ENCODE measurements at regions not wholly inside any gene's neighbourhood (a gene's known extent, or its start where the extent isn't known, plus 50 kb on each side); places are given as distances from the start of the nearest gene placed in this dataset.

GRCh38 chr11:127649071-127649470 is 648.5 kb upstream of the KIRREL3 start:
- no peak overlapping the region for H3K27ac ChIP-seq
- H3K36me3 ChIP-seq = no peaks in the 10 kb centered on the region
- no peaks in the 10 kb centered on the region for H3K9me3 ChIP-seq (replicated peaks)
- no peak overlapping the region for H3K4me3 ChIP-seq
- H3K27me3 ChIP-seq = no peaks in the 10 kb centered on the region
- no peak for DNase-seq
- H3K4me1 ChIP-seq = no peaks in the 10 kb centered on the region

GRCh38 chr11:127648583-127648982 is 648.0 kb upstream of the KIRREL3 start:
- no peaks in the 10 kb centered on the region for H3K27me3 ChIP-seq
- no peaks in the 10 kb centered on the region for H3K9me3 ChIP-seq (replicated peaks)
- H3K4me3 ChIP-seq = no peak overlapping the region
- H3K4me1 ChIP-seq = no peaks in the 10 kb centered on the region
- no peak for DNase-seq
- H3K27ac ChIP-seq = no peak overlapping the region
- no peaks in the 10 kb centered on the region for H3K36me3 ChIP-seq

DNA sequence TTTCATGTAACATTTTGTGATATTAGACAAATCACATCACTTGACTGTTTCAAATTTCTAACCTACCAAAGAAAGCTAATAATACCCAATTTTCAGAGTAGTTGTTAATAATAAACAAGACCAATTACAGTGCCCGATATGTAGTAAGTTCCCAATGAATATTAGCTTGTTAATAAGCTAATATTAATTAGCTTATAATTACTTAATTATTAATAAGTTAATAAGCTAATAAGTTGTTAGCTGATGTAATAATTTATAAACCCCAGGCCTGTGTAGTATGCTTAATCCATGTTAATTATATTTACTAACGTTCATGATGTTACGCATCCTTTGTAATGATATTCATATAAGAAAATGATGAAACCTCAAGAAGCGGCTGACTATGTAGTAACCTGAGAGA is 643.8 kb upstream of the KIRREL3 start:
- Histone ChIP-seq H3K4me1 (peaks cover 22% of the 10 kb centered on the region), H3K4me3 (no peak overlapping the region), H3K36me3 (no peaks in the 10 kb centered on the region), H3K27me3 (no peaks in the 10 kb centered on the region), H3K27ac (no peak overlapping the region), H3K9me3 (replicated peaks) (no peaks in the 10 kb centered on the region)
- DNase-seq = no peak

GRCh38 chr11:127643268-127644058 is 642.9 kb upstream of the KIRREL3 start:
- H3K27ac ChIP-seq = no peak overlapping the region
- no peak overlapping the region for H3K4me3 ChIP-seq
- H3K9me3 ChIP-seq (replicated peaks) = no peaks in the 10 kb centered on the region
- no peaks in the 10 kb centered on the region for H3K36me3 ChIP-seq
- H3K4me1 ChIP-seq = peaks cover 22% of the 10 kb centered on the region
- H3K27me3 ChIP-seq = no peaks in the 10 kb centered on the region
- DNase-seq = no peak

DNA sequence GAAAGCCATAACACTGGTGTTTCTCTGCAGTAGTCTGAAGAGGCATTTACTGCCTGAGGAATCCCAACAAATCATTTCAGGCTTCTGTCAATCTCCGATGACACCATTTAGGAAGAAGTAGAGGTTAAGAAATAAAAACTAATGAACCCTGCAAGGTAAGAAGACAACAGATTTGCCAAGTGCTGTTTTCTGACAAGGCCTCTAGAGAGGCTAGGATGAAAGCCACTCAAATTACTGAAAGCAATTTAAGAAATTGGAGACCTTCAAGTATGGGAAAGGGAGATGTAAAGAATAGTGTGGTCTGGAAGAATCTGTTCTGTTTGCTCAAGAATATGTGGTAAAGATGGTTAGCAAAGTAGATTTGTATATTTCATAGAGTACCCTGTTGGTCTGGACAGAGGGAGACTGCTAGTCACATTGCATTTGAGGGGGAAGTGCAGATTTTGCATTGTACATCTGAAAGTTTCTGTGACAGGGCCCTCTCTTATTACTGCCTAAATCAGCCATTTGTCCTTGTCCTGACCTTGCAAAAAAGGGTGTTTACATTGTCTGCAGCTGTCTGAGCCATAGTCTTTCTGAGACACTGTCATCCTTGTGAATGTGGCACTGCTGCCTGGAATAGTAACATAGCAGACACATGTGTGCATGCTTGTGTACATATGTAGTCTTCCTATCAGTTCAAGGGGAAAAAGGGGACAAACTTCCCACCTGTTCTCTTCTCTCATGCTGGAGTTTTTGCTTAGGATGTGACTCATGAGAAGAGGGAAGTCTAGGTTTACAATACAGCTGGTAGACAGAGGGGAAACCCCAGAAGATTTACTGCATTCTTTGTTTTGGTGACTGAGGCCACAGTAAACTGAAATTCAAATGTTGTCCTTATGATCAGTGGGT is 640.2 kb upstream of the KIRREL3 start:
- DNase-seq = peak; percentile 46 to 80
- Histone ChIP-seq H3K9me3 (replicated peaks) (no peaks in the 10 kb centered on the region), H3K4me3 (no peak overlapping the region), H3K27ac (peak overlapping the region; percentile 69), H3K27me3 (no peaks in the 10 kb centered on the region), H3K36me3 (no peaks in the 10 kb centered on the region), H3K4me1 (peaks cover 22% of the 10 kb centered on the region)

DNA sequence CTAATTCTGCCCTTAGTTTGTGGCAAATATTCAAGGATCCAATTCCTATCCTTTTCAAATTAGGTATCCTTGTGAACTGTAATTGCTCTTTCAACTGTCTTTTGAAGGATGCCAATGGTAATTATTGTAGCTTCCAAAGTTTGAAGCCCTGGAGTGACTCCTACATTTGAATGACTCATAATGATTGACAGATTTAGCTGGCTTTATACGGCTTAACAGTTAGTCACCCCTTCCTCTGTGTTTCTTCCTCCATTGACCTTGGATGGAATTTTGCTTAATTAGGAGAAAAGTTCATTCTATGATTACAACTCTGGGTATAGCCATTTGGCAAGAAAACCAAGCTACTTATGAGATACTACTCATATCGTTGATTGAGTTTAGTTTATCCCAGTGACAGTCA is 639.3 kb upstream of the KIRREL3 start:
- Histone ChIP-seq H3K4me3 (no peak overlapping the region), H3K27me3 (no peaks in the 10 kb centered on the region), H3K36me3 (no peaks in the 10 kb centered on the region), H3K27ac (peak overlapping the region; percentile 69; the same call in 1 of the 2 replicates), H3K4me1 (peaks cover 22% of the 10 kb centered on the region), H3K9me3 (replicated peaks) (no peaks in the 10 kb centered on the region)
- DNase-seq = no peak

GRCh38 chr11:127632976-127633680 is 632.6 kb upstream of the KIRREL3 start:
- Histone ChIP-seq H3K9me3 (replicated peaks) (no peaks in the 10 kb centered on the region), H3K36me3 (no peaks in the 10 kb centered on the region), H3K4me1 (no peaks in the 10 kb centered on the region), H3K4me3 (no peak overlapping the region), H3K27ac (no peak overlapping the region), H3K27me3 (no peaks in the 10 kb centered on the region)
- DNase-seq = no peak

GRCh38 chr11:127632546-127632945 is 632.0 kb upstream of the KIRREL3 start:
- Histone ChIP-seq H3K9me3 (replicated peaks) (no peaks in the 10 kb centered on the region), H3K4me3 (no peak overlapping the region), H3K36me3 (no peaks in the 10 kb centered on the region), H3K27me3 (no peaks in the 10 kb centered on the region), H3K4me1 (no peaks in the 10 kb centered on the region; the same call in 1 of the 2 replicates), H3K27ac (no peak overlapping the region)
- no peak for DNase-seq

GRCh38 chr11:127631974-127632373 is 631.4 kb upstream of the KIRREL3 start:
- no peak overlapping the region for H3K4me3 ChIP-seq
- H3K4me1 ChIP-seq = no peaks in the 10 kb centered on the region; the same call in 1 of the 2 replicates
- H3K27ac ChIP-seq = no peak overlapping the region
- no peaks in the 10 kb centered on the region for H3K9me3 ChIP-seq (replicated peaks)
- DNase-seq = no peak
- H3K36me3 ChIP-seq = no peaks in the 10 kb centered on the region
- H3K27me3 ChIP-seq = no peaks in the 10 kb centered on the region

- Histone ChIP-seq H3K4me1 (no peaks in the 10 kb centered on the region; the same call in 1 of the 2 replicates), H3K27ac (no peak overlapping the region), H3K27me3 (no peaks in the 10 kb centered on the region), H3K4me3 (no peak overlapping the region), H3K36me3 (no peaks in the 10 kb centered on the region), H3K9me3 (replicated peaks) (no peaks in the 10 kb centered on the region)
- DNase-seq = no peak
Measured at GRCh38 chr11:127629200-127629599, 628.6 kb upstream of the KIRREL3 start.

DNA sequence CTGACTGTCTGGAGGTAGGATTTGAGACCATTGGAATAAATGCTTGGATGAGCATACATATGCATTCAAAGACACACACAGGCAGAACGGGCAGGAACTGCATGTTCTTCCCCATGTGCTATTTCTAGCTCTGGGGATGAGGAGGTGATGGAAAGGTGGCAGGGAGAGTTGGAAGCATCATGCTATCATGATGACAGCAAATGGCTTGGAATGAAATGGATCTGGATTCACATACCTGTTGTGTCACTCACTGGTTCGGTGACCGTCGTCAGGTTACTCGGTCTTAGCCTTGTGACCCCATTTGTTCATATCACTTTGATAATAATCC is 627.9 kb upstream of the KIRREL3 start:
- no peak overlapping the region for H3K27ac ChIP-seq
- DNase-seq = no peak
- H3K36me3 ChIP-seq = no peaks in the 10 kb centered on the region
- H3K4me3 ChIP-seq = no peak overlapping the region
- H3K9me3 ChIP-seq (replicated peaks) = no peaks in the 10 kb centered on the region
- no peaks in the 10 kb centered on the region; the same call in 1 of the 2 replicates for H3K4me1 ChIP-seq
- no peaks in the 10 kb centered on the region for H3K27me3 ChIP-seq

DNA sequence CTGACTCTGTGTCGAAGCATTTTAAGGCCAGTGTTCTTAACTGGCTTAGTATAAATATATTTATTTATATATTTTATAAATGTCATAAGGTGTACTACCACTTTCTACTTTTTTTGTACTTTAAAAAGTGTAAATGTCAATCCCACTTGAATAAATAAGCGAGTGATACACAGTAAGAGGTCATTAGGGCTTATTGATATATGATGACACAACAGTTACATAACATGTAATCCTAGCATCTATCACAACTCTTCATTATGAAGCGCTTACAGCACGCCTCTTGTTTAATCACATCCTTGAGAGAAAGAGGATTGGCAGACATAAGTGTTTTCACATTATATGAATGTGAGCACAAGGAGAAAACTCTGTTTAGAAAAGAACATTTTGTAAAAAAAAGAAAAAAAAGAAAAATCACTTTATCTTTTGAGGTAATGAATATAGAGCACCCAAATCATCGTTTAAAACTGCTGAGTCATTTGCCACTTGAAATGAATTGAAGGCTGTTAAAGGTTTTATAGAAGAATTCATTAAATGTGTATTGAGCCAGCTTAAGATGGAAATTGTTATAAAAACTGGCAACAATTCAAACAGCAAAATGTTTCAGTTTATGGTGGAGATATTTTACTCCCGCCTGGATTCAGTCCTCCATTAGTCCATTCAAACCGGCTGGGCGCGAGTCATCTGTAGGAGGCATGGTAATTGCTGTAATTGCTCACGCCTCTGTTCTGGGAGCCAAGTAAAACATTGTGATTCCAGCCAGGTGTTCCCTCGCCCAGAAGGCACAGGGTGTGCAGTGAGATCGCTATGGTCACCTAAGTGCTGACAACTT is 627.3 kb upstream of the KIRREL3 start:
- no peaks in the 10 kb centered on the region for H3K9me3 ChIP-seq (replicated peaks)
- H3K36me3 ChIP-seq = no peaks in the 10 kb centered on the region
- no peaks in the 10 kb centered on the region; the same call in 1 of the 2 replicates for H3K4me1 ChIP-seq
- H3K27me3 ChIP-seq = no peaks in the 10 kb centered on the region
- H3K4me3 ChIP-seq = no peak overlapping the region
- H3K27ac ChIP-seq = no peak overlapping the region
- peak; percentile 5 to 28 for DNase-seq

DNA sequence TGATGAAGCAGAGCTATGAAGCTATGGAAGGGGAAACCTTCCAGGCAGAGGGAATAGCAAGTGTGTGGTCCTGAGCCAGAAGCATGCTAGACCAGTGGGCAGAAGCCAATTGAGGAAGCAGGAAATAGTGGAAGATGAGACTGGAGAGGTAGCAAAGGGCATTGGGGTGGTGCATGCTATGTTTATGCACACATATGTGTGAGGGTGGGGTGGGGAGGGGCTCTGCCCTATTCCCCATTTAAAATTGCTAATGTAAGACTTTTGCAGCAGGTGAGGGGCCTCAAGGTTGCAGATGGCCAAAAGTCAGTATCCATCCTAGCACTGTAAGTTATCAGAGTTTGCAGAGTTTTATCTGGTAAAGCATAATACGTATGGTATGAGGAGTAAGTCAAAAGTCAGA is 626.6 kb upstream of the KIRREL3 start:
- Histone ChIP-seq H3K27ac (no peak overlapping the region), H3K36me3 (no peaks in the 10 kb centered on the region), H3K9me3 (replicated peaks) (no peaks in the 10 kb centered on the region), H3K4me3 (no peak overlapping the region), H3K4me1 (no peaks in the 10 kb centered on the region; the same call in 1 of the 2 replicates), H3K27me3 (no peaks in the 10 kb centered on the region)
- no peak for DNase-seq

GRCh38 chr11:127625402-127625801 is 624.8 kb upstream of the KIRREL3 start:
- no peak overlapping the region for H3K27ac ChIP-seq
- DNase-seq = no peak
- H3K4me1 ChIP-seq = no peaks in the 10 kb centered on the region; the same call in 1 of the 2 replicates
- H3K9me3 ChIP-seq (replicated peaks) = no peaks in the 10 kb centered on the region
- H3K36me3 ChIP-seq = no peaks in the 10 kb centered on the region
- H3K27me3 ChIP-seq = no peaks in the 10 kb centered on the region
- H3K4me3 ChIP-seq = no peak overlapping the region

Data from SJCRH30 (cell line).